GM23338 (cell line): ENCODE measurements at regions not wholly inside any gene's neighbourhood (a gene's known extent, or its start where the extent isn't known, plus 50 kb on each side); places are given as distances from the start of the nearest gene placed in this dataset.

ENCODE experiments used
- ATAC-seq: fragments of 200-7000 bp; cut with Tn5 transposase; 3 replicates; pipeline ENCODE4 v1.9.1; 2020
- DNase-seq: peaks from one replicate; pipeline ENCODE4 v3.0.0-alpha.2; 2015; ENCODE audit warnings: low spot score
- H2AFZ ChIP-seq: fragments of 200-600 bp; sonication (generic); 2 replicates; pipeline ENCODE4 v1.8.0; 2016; ENCODE audit warnings: antibody characterized with exemption, mild to moderate bottlenecking, moderate library complexity
- H3F3A ChIP-seq: fragments of 200-600 bp; sonication (generic); replicated peaks from 2 replicates; pipeline ENCODE4 v1.8.0; 2017; ENCODE audit warnings: antibody characterized with exemption, mixed run types, low read depth
- H3K27ac ChIP-seq: fragments of 200-600 bp; sonication (generic); 2 replicates; pipeline ENCODE4 v1.6.1; 2016; ENCODE audit warnings: low read depth
- H3K27me3 ChIP-seq: fragments of 200-600 bp; sonication (generic); 2 replicates; pipeline ENCODE4 v1.8.0; 2016; ENCODE audit warnings: mild to moderate bottlenecking, mixed run types, moderate library complexity; ENCODE audit not compliant: insufficient read depth
- H3K36me3 ChIP-seq: fragments of 200-600 bp; sonication (generic); 2 replicates; pipeline ENCODE4 v1.8.0; 2016; ENCODE audit warnings: mild to moderate bottlenecking; ENCODE audit not compliant: insufficient read depth
- H3K4me1 ChIP-seq: fragments of 200-600 bp; sonication (generic); 2 replicates; pipeline ENCODE4 v1.8.0; 2016; ENCODE audit warnings: mild to moderate bottlenecking, moderate library complexity; ENCODE audit not compliant: insufficient read depth
- H3K4me2 ChIP-seq: fragments of 200-600 bp; sonication (generic); 2 replicates; pipeline ENCODE4 v1.7.1; 2017; ENCODE audit warnings: mixed run types
- H3K4me3 ChIP-seq: fragments of 200-600 bp; sonication (generic); 2 replicates; pipeline ENCODE4 v1.6.1; 2016; ENCODE audit warnings: mixed run types
- H3K79me2 ChIP-seq: fragments of 200-600 bp; sonication (generic); replicated peaks from 2 replicates; pipeline ENCODE4 v1.8.0; 2017; ENCODE audit warnings: mild to moderate bottlenecking; ENCODE audit not compliant: insufficient read depth
- H3K9me2 ChIP-seq: fragments of 200-600 bp; sonication (generic); 2 replicates; pipeline ENCODE4 v1.8.0; 2017; ENCODE audit not compliant: insufficient read depth
- H4K20me1 ChIP-seq: fragments of 200-600 bp; sonication (generic); replicated peaks from 2 replicates; pipeline ENCODE4 v1.8.0; 2017; ENCODE audit warnings: mild to moderate bottlenecking; ENCODE audit not compliant: insufficient read depth
- H3K27ac Mint-ChIP-seq: 2 replicates; pipeline ENCODE4 v1.8.0; 2020; ENCODE audit warnings: inconsistent platforms, mild to moderate bottlenecking, moderate library complexity, mixed read lengths
- H3K27me3 Mint-ChIP-seq: 3 replicates; pipeline ENCODE4 v1.8.0; 2022; ENCODE audit warnings: low read depth, mild to moderate bottlenecking, moderate library complexity, mixed read lengths, inconsistent platforms; ENCODE audit not compliant: insufficient read depth, poor library complexity
- H3K36me3 Mint-ChIP-seq: 3 replicates; pipeline ENCODE4 v1.8.0; 2021; ENCODE audit warnings: low read depth, mild to moderate bottlenecking, inconsistent platforms, moderate library complexity, mixed read lengths
- H3K4me1 Mint-ChIP-seq: 3 replicates; pipeline ENCODE4 v1.8.0; 2020; ENCODE audit warnings: mild to moderate bottlenecking, inconsistent platforms, mixed read lengths
- H3K4me3 Mint-ChIP-seq: 3 replicates; pipeline ENCODE4 v1.8.0; 2021; ENCODE audit warnings: moderate library complexity, mild to moderate bottlenecking, inconsistent platforms, mixed read lengths
- H3K9me3 Mint-ChIP-seq: 3 replicates; pipeline ENCODE4 v1.8.0; 2020; ENCODE audit warnings: moderate library complexity, mild to moderate bottlenecking, inconsistent platforms, mixed read lengths
- CREB1 ChIP-seq: fragments of 250-450 bp; sonication (Bioruptor Pico); IDR thresholded peaks from 2 replicates; pipeline ENCODE4 v1.5.0; 2020; ENCODE audit warnings: low read depth, mild to moderate bottlenecking, moderate library complexity
- EZH2 ChIP-seq: fragments of 200-600 bp; sonication (generic); IDR thresholded peaks from one replicate; pipeline ENCODE4 v1.8.0; 2017; ENCODE audit warnings: antibody characterized with exemption, mild to moderate bottlenecking, low read depth; ENCODE audit not compliant: unreplicated experiment
- EZH2phosphoT487 ChIP-seq: fragments of 200-600 bp; sonication (generic); IDR thresholded peaks from one replicate; pipeline ENCODE4 v1.8.1; 2018; ENCODE audit warnings: antibody characterized with exemption; ENCODE audit not compliant: unreplicated experiment
- POLR2AphosphoS5 ChIP-seq: IDR thresholded peaks from 2 replicates; pipeline ENCODE4 v1.6.1; 2016; ENCODE audit warnings: antibody characterized with exemption, low read depth
- STAT1 ChIP-seq: IDR thresholded peaks from one replicate; pipeline ENCODE4 v1.6.1; 2016; ENCODE audit warnings: antibody characterized with exemption; ENCODE audit not compliant: unreplicated experiment
- ZNF114 ChIP-seq: fragments of 250-450 bp; sonication (Bioruptor Pico); IDR thresholded peaks from 2 replicates; pipeline ENCODE4 v1.5.0; 2020; ENCODE audit warnings: mild to moderate bottlenecking, moderate library complexity
- ZNF331 ChIP-seq: fragments of 250-450 bp; sonication (Bioruptor Pico); IDR thresholded peaks from 2 replicates; pipeline ENCODE4 v1.5.0; 2020; ENCODE audit warnings: low read depth, mild to moderate bottlenecking, moderate library complexity
- TF ChIP-seq, protein P1 (sequence below): IDR thresholded peaks from 2 replicates; pipeline ENCODE4 v1.6.1; 2016; ENCODE audit warnings: antibody characterized with exemption
- TF ChIP-seq, protein P2 (sequence below), 2 experiments: fragments of 200-600 bp in 1 of 2; sonication (generic) in 1 of 2; conservative IDR thresholded peaks; 2 replicates each; pipeline versions ENCODE4 v1.5.1 to v1.6.1; 2016 to 2017; ENCODE audit warnings: antibody characterized with exemption in 2 of 2, low read depth in 2 of 2, mild to moderate bottlenecking in 2 of 2, moderate library complexity in 1 of 2
- TF ChIP-seq, protein P3 (sequence below): IDR thresholded peaks from one replicate; pipeline ENCODE4 v1.6.1; 2018; ENCODE audit warnings: antibody characterized with exemption; ENCODE audit not compliant: unreplicated experiment

GRCh38 chr2:16396986-16397385 is 268.6 kb downstream of the CYRIA start:
- Histone ChIP-seq H3K36me3 (no peaks in the 10 kb centered on the region), H3K79me2 (no peaks in the 10 kb centered on the region), H3K4me1 (no peaks in the 10 kb centered on the region), H4K20me1 (no peaks in the 10 kb centered on the region), H3F3A (no peaks in the 10 kb centered on the region), H3K27me3 (no peaks in the 10 kb centered on the region), H3K27ac (no peak overlapping the region), H3K4me3 (no peak overlapping the region), H2AFZ (no peak overlapping the region), H3K4me2 (no peak overlapping the region), H3K9me2 (no peaks in the 10 kb centered on the region; the same call in 1 of the 2 replicates)
- no peaks in the 10 kb centered on the region for H3K9me3 Mint-ChIP-seq
- H3K4me1 Mint-ChIP-seq, result no peaks in the 10 kb centered on the region
- peaks cover under 1% of the 10 kb centered on the region for H3K27me3 Mint-ChIP-seq
- TF ChIP-seq, protein P1, sequence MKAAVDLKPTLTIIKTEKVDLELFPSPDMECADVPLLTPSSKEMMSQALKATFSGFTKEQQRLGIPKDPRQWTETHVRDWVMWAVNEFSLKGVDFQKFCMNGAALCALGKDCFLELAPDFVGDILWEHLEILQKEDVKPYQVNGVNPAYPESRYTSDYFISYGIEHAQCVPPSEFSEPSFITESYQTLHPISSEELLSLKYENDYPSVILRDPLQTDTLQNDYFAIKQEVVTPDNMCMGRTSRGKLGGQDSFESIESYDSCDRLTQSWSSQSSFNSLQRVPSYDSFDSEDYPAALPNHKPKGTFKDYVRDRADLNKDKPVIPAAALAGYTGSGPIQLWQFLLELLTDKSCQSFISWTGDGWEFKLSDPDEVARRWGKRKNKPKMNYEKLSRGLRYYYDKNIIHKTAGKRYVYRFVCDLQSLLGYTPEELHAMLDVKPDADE, result no peak
- TF ChIP-seq EZH2phosphoT487 (no peak), STAT1 (no peak), CREB1 (CRISPR knock-in tag) (no peak), ZNF331 (CRISPR knock-in tag) (no peak), ZNF114 (no peak)
- TF ChIP-seq, protein P2, sequence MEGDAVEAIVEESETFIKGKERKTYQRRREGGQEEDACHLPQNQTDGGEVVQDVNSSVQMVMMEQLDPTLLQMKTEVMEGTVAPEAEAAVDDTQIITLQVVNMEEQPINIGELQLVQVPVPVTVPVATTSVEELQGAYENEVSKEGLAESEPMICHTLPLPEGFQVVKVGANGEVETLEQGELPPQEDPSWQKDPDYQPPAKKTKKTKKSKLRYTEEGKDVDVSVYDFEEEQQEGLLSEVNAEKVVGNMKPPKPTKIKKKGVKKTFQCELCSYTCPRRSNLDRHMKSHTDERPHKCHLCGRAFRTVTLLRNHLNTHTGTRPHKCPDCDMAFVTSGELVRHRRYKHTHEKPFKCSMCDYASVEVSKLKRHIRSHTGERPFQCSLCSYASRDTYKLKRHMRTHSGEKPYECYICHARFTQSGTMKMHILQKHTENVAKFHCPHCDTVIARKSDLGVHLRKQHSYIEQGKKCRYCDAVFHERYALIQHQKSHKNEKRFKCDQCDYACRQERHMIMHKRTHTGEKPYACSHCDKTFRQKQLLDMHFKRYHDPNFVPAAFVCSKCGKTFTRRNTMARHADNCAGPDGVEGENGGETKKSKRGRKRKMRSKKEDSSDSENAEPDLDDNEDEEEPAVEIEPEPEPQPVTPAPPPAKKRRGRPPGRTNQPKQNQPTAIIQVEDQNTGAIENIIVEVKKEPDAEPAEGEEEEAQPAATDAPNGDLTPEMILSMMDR (conservative IDR thresholded peaks at IDR 0.05; ENCODE audit: low read depth in 2 of 2), result no peak
- H3K27ac Mint-ChIP-seq, result no peak overlapping the region
- no peaks in the 10 kb centered on the region for H3K36me3 Mint-ChIP-seq
- H3K4me3 Mint-ChIP-seq, result no peak overlapping the region
- ATAC-seq, result no peak
- no peak for DNase-seq

DNA sequence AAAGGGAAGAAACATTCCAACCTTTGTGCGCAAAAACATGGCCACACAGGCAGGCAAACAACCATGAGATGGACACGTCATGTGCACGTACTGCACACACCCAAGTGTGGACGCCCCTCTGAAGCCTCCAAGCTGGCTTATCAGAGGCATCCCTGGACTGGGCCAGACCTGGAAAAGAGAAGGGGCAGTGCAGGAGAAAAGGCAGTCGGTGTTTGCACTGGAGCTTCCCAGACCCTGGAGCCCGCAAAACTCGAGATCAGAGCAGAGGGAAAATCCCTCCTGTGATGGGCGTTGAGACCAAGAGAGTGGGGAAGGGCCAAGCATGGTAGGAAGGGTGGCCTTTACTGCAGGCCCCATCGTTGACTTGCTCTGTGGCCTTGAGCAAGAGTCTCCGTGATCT is 269.5 kb downstream of the CYRIA start:
- ATAC-seq (no peak), DNase-seq (no peak)
- Histone ChIP-seq H3K9me2 (no peaks in the 10 kb centered on the region; the same call in 1 of the 2 replicates), H3K4me3 (no peak overlapping the region), H3K4me1 (no peaks in the 10 kb centered on the region), H3K27me3 (no peaks in the 10 kb centered on the region), H4K20me1 (no peaks in the 10 kb centered on the region), H3F3A (no peaks in the 10 kb centered on the region), H3K27ac (no peak overlapping the region), H3K36me3 (no peaks in the 10 kb centered on the region), H2AFZ (no peak overlapping the region), H3K79me2 (no peaks in the 10 kb centered on the region), H3K4me2 (no peak overlapping the region)
- Mint-ChIP-seq H3K9me3 (no peaks in the 10 kb centered on the region; the same call in 2 of the 3 replicates), H3K4me1 (no peaks in the 10 kb centered on the region), H3K36me3 (no peaks in the 10 kb centered on the region), H3K27me3 (no peaks in the 10 kb centered on the region), H3K4me3 (no peak overlapping the region), H3K27ac (no peak overlapping the region)
- TF ChIP-seq ZNF331 (CRISPR knock-in tag) (no peak), ZNF114 (no peak), CREB1 (CRISPR knock-in tag) (no peak), EZH2 (no peak), STAT1 (no peak), POLR2AphosphoS5 (no peak)
- TF ChIP-seq, protein P2 (conservative IDR thresholded peaks at IDR 0.05; ENCODE audit: low read depth in 2 of 2), result no peak
- TF ChIP-seq, protein P3, sequence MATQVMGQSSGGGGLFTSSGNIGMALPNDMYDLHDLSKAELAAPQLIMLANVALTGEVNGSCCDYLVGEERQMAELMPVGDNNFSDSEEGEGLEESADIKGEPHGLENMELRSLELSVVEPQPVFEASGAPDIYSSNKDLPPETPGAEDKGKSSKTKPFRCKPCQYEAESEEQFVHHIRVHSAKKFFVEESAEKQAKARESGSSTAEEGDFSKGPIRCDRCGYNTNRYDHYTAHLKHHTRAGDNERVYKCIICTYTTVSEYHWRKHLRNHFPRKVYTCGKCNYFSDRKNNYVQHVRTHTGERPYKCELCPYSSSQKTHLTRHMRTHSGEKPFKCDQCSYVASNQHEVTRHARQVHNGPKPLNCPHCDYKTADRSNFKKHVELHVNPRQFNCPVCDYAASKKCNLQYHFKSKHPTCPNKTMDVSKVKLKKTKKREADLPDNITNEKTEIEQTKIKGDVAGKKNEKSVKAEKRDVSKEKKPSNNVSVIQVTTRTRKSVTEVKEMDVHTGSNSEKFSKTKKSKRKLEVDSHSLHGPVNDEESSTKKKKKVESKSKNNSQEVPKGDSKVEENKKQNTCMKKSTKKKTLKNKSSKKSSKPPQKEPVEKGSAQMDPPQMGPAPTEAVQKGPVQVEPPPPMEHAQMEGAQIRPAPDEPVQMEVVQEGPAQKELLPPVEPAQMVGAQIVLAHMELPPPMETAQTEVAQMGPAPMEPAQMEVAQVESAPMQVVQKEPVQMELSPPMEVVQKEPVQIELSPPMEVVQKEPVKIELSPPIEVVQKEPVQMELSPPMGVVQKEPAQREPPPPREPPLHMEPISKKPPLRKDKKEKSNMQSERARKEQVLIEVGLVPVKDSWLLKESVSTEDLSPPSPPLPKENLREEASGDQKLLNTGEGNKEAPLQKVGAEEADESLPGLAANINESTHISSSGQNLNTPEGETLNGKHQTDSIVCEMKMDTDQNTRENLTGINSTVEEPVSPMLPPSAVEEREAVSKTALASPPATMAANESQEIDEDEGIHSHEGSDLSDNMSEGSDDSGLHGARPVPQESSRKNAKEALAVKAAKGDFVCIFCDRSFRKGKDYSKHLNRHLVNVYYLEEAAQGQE, result no peak
- TF ChIP-seq, protein P1, result no peak
